Esophagus squamous epithelium (tissue), 4 donors: ENCODE measurements at regions not wholly inside any gene's neighbourhood (a gene's known extent, or its start where the extent isn't known, plus 50 kb on each side); places are given as distances from the start of the nearest gene placed in this dataset.

Source experiments
- CTCF ChIP-seq, 6 experiments: fragments of 450-650 bp in 4 of 6; fragments of 200-600 bp in 2 of 6; sonication (generic) in 2 of 6; IDR thresholded peaks; one replicate each; pipeline ENCODE4 v1.5.1; 2016 to 2019; ENCODE audit warnings: antibody characterized with exemption in 6 of 6, mild to moderate bottlenecking in 4 of 6, moderate library complexity in 4 of 6
- POLR2A ChIP-seq, 4 donors: fragments of 450-650 bp; IDR thresholded peaks; one replicate each; pipeline ENCODE4 v1.6.1; 2017; ENCODE audit warnings: antibody characterized with exemption in 4 of 4, mild to moderate bottlenecking in 4 of 4, moderate library complexity in 3 of 4

GRCh38 chr4:141395246-141395830 lies 174.6 kb downstream of the ZNF330 start:
- TF ChIP-seq CTCF (IDR thresholded peaks at IDR 0.05) (no peak), POLR2A (IDR thresholded peaks at IDR 0.05) (no peak)
